GM12864 (cell line): ENCODE measurements at regions not wholly inside any gene's neighbourhood (a gene's known extent, or its start where the extent isn't known, plus 50 kb on each side); places are given as distances from the start of the nearest gene placed in this dataset.

Experiments
- DNase-seq: peaks from one replicate; pipeline ENCODE4 v3.0.0-alpha.2; 2011; ENCODE audit warnings: low read depth
- H3K4me3 ChIP-seq: 2 replicates; pipeline ENCODE4 v1.5.1; 2011; ENCODE audit warnings: mild to moderate bottlenecking, low read depth, low read length, control low read depth
- TF ChIP-seq, protein P1 (sequence below): IDR thresholded peaks from 2 replicates; pipeline ENCODE4 v1.5.1; 2011; ENCODE audit warnings: low read depth, mild to moderate bottlenecking, moderate library complexity, low read length, control low read depth, inconsistent platforms; ENCODE audit errors: missing control alignments

DNA sequence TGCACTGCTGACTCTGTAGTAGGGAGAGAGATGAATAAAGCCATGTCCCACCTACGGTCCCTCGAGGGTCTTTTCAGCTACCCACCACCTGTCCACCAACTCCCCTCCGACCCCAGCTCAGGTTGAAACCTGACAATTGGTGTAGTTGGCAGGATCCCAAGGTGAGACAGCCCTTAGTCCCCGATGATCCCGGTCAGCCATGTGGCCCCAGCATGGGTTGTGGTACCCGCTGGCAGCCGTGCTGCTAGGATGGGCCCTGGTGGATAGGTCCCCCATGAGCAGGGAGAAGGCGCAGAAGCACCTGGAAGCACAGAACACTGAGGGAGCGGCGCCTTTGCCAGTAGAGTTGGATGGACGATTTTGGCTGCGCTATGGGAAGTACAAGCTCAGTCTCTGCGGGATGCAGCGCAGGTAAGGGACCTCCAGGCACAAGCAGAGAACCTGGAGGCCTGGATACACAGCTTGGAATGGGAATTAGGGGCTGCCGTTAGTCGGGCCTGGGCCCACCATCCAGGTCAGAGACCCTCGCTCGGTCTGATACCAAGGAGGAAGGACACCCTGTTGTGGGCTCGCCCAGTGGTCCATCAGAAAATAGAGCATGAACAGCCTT, 694.6 kb upstream of the AGA start:
- no peak for DNase-seq
- TF ChIP-seq, protein P1, sequence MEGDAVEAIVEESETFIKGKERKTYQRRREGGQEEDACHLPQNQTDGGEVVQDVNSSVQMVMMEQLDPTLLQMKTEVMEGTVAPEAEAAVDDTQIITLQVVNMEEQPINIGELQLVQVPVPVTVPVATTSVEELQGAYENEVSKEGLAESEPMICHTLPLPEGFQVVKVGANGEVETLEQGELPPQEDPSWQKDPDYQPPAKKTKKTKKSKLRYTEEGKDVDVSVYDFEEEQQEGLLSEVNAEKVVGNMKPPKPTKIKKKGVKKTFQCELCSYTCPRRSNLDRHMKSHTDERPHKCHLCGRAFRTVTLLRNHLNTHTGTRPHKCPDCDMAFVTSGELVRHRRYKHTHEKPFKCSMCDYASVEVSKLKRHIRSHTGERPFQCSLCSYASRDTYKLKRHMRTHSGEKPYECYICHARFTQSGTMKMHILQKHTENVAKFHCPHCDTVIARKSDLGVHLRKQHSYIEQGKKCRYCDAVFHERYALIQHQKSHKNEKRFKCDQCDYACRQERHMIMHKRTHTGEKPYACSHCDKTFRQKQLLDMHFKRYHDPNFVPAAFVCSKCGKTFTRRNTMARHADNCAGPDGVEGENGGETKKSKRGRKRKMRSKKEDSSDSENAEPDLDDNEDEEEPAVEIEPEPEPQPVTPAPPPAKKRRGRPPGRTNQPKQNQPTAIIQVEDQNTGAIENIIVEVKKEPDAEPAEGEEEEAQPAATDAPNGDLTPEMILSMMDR: no peak

DNA sequence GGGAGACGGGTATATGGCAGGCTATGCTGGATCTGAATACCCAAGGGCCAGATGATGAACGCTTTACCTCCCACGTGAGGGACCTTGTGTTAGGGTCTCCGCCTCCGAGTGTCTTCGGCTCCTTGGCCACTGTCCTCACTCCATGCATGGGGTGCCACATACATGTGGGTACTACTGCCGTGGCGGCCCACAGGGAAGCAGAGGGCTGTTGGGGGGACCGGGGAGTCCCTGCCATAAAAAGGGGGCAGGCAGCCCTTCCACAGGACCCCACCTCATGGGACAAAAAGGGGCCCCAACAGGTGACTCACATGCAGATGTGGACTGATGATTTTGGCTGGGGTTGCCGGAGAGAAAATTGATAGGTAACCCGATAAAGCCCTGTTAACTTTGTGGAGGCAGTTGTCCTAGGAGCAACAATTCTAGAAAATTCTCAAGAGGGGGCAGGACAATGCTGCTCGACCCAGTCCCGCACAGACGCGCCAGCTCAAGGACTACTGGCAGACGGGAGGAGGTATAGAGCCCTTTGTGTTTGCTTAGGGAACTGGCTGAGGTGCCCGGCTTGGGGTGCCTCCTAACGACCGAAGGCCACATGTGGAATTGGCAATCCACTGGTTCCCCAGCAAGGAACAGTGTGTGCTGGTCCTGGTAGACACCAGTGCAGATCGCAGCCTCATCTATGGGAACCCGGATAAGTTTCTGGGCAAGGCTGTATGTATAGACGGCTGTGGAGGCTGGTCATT, 695.7 kb upstream of the AGA start:
- no peak for DNase-seq
- no peak overlapping the region for H3K4me3 ChIP-seq
- TF ChIP-seq, protein P1: no peak

More for the DNA sequence above, 694.6 kb upstream of the AGA start:
- no peak overlapping the region for H3K4me3 ChIP-seq

DNA sequence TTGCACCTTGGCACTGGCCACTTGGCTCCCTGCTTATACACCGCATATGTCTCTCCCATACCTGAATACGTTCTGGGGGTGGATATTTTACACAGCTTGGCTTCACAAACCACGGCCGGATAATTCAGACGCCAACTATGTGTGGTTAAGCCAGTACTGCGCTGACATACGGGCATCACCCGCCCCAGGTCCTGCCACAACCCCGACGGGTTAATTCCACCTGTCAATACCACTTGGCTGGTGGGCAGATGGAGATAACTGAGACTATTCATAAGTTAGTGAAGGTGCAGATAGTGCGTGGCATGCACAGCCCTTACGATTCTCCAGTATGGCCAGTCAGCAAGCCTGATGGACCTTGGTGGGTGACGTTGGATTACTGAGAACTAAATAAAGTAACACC, 696.3 kb upstream of the AGA start:
- no peak for DNase-seq
- H3K4me3 ChIP-seq: no peak overlapping the region
- TF ChIP-seq, protein P1: no peak

DNA sequence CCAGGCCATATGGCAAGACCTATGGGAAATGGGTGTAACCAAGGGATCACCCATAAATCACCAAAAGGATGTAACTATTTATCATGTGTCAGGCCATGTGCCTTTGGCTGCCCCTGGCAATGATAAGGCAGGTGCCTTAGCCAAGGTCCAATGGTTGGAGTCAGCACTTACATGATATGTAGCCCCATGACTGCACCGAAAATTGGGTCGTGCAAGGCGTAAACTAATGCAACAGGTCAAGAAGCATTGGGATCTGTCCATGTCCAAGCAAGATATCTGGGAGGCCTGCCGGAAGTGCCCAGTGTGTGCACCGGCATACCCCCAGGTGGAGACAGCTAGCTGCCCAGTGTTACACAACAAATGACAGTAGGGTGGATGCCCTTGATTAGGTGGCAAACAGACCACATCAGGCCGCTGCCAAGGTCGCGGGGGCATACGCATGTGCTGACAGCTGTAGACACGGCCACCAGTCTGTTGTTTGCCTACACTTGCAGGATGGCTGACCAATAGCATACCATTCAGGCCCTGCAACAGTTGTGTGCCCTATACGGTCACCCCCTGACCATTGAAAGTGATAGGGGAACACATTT, 698.2 kb upstream of the AGA start:
- TF ChIP-seq, protein P1: no peak
- H3K4me3 ChIP-seq: no peak overlapping the region
- no peak for DNase-seq

DNA sequence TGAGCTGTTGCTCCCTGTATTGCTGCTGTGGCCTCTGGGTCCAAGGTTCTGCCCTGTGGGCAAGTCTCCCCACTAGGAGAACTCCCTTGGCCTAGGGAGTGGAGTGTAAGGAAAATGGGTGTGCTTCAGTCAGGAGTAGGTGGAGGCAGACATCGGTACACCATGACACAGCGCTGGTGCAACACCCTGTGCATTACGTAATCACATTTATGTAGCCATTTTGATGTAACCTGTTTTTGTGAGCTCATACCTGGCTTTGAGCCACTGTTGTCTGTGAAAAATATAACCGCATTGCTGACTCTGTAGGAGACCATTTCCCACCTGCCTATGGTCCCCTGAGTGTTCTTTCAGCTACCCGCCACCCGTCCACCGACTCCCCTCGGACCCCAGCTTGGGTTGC, 700.5 kb upstream of the AGA start:
- TF ChIP-seq, protein P1: no peak
- no peak overlapping the region for H3K4me3 ChIP-seq
- no peak for DNase-seq

DNA sequence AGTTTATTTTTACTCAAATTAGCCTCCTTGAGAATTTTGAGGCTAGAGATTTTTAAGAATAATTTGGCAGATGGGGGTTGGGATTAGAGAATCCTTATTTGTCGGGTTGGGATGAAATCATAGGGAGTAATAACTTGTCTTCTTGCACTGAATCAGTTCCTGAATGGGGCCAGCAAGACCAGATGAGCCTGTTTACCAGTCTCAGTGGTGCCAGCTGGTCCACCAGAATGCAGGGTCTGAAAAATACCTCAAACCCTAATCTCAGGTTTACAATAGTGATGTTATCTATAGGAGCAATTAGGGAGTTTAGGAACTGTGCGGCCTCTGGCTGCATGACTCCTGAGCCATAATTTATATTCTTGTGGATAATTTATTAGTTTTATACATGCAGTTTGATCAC, 705.9 kb upstream of the AGA start:
- TF ChIP-seq, protein P1: no peak
- no peak for DNase-seq
- H3K4me3 ChIP-seq: no peak overlapping the region
